ENCODE measurements at regions not wholly inside any gene's neighbourhood (a gene's known extent, or its start where the extent isn't known, plus 50 kb on each side); places are given as distances from the start of the nearest gene placed in this dataset.

DNA sequence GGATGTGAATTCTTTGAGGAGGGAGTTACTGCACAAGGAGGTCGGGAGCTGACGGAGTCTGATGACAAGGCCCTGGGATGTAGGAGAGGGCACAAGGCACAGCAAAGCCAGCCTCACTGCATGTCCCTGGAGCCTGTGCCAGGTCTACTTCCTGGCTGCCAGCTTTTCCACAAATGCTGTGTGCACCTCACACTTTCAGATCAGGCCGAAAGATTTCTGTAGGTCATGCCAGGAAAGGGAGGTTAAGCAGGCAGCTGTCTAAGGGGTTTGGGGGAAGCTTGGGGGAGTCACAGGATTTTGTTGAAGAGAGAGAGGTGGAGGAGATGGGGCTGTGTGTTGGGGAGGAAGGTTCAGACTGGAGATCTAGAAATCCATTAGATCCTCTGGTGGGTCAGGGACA lies 792.5 kb downstream of the KCNJ18 start:
- TF ChIP-seq, protein P1, sequence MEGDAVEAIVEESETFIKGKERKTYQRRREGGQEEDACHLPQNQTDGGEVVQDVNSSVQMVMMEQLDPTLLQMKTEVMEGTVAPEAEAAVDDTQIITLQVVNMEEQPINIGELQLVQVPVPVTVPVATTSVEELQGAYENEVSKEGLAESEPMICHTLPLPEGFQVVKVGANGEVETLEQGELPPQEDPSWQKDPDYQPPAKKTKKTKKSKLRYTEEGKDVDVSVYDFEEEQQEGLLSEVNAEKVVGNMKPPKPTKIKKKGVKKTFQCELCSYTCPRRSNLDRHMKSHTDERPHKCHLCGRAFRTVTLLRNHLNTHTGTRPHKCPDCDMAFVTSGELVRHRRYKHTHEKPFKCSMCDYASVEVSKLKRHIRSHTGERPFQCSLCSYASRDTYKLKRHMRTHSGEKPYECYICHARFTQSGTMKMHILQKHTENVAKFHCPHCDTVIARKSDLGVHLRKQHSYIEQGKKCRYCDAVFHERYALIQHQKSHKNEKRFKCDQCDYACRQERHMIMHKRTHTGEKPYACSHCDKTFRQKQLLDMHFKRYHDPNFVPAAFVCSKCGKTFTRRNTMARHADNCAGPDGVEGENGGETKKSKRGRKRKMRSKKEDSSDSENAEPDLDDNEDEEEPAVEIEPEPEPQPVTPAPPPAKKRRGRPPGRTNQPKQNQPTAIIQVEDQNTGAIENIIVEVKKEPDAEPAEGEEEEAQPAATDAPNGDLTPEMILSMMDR (IDR thresholded peaks at IDR 0.05 in 4 of 5, conservative IDR thresholded peaks at IDR 0.05 in 1 of 5): no peak
- no peak for TF ChIP-seq POLR2A (IDR thresholded peaks at IDR 0.05)
